ENCODE measurements at regions not wholly inside any gene's neighbourhood (a gene's known extent, or its start where the extent isn't known, plus 50 kb on each side); places are given as distances from the start of the nearest gene placed in this dataset.

DNA sequence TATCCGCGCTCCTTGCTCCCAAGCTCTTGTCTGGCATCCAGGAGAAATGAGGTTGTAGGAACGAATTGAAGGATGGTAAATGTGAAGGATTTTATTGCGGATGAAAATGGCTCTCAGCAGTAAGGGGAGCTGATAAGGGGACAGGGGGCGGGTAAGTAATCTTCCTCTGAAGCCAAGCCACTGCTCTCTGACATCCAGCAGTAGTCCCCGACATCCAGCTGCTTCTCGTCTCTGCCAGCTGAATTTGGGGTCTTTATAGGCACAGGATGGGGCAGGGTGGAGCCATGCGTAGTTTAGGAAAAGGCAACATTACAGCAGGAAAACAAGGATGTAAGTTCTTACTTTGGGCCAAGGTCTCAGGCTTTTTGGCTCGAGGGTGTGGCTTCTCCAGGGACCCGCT is 1370.1 kb upstream of the RAG2 start:
- Mint-ChIP-seq H3K9me3 (ENCODE audit: low read depth) (peaks cover 14% of the 10 kb centered on the region), H3K36me3 (ENCODE audit: low read depth) (no peaks in the 10 kb centered on the region), H3K27ac (ENCODE audit: unreplicated experiment) (no peak overlapping the region), H3K4me3 (ENCODE audit: unreplicated experiment) (no peak overlapping the region), H3K27me3 (ENCODE audit: low read depth) (no peaks in the 10 kb centered on the region), H3K4me1 (ENCODE audit: low read depth) (peaks cover 17% of the 10 kb centered on the region)
- TF ChIP-seq, protein P1, sequence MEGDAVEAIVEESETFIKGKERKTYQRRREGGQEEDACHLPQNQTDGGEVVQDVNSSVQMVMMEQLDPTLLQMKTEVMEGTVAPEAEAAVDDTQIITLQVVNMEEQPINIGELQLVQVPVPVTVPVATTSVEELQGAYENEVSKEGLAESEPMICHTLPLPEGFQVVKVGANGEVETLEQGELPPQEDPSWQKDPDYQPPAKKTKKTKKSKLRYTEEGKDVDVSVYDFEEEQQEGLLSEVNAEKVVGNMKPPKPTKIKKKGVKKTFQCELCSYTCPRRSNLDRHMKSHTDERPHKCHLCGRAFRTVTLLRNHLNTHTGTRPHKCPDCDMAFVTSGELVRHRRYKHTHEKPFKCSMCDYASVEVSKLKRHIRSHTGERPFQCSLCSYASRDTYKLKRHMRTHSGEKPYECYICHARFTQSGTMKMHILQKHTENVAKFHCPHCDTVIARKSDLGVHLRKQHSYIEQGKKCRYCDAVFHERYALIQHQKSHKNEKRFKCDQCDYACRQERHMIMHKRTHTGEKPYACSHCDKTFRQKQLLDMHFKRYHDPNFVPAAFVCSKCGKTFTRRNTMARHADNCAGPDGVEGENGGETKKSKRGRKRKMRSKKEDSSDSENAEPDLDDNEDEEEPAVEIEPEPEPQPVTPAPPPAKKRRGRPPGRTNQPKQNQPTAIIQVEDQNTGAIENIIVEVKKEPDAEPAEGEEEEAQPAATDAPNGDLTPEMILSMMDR (IDR thresholded peaks at IDR 0.05) = no peak
- DNase-seq (ENCODE audit: low spot score) = no peak

DNA sequence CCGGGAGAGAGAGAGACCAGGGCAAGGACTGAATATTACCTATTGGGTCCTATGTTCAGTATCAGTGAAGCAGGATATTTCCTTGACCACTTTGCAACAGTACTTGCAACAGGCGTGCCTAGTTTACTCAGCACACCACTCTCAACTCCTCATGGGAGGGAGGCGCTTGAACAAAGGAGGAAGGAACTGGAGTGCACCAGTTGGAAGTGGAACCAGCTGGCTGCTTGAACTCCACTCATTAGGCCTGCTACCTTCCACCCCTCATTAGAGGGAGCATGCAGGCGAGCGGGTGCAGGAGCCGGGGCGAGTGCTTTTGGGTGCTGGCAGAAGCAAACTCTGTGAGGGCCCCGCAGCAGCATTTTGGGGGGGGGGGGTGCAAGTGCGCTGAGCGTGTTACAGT is 1369.6 kb upstream of the RAG2 start:
- DNase-seq (ENCODE audit: low spot score) = no peak
- H3K27me3 Mint-ChIP-seq (ENCODE audit: low read depth) = no peaks in the 10 kb centered on the region
- H3K9me3 Mint-ChIP-seq (ENCODE audit: low read depth) = peaks cover 14% of the 10 kb centered on the region
- H3K27ac Mint-ChIP-seq (ENCODE audit: unreplicated experiment) = no peak overlapping the region
- H3K4me1 Mint-ChIP-seq (ENCODE audit: low read depth) = peaks cover 12% of the 10 kb centered on the region
- no peaks in the 10 kb centered on the region for H3K36me3 Mint-ChIP-seq (ENCODE audit: low read depth)
- TF ChIP-seq, protein P1 (IDR thresholded peaks at IDR 0.05) = no peak
- H3K4me3 Mint-ChIP-seq (ENCODE audit: unreplicated experiment) = no peak overlapping the region

DNA sequence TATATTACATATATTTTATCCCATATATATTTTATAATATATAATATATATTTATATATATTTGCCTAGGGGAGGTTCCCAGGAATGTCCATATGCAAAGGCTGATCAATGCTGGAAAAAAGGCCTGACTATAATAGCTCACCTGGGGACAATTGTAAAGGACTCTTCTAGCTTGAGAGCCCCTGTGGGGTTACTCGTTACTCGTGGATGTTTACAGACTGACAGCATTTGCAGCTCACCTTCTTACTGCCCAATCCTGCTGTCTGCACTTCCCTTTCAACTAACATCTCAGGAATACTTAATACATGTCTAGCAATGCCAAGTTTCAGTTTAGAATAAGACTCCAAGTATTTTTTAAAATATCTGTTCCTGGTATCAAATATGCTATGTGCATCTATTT is 1365.4 kb upstream of the RAG2 start:
- peaks cover 6% of the 10 kb centered on the region for H3K4me1 Mint-ChIP-seq (ENCODE audit: low read depth)
- TF ChIP-seq, protein P1 (IDR thresholded peaks at IDR 0.05) = no peak
- H3K9me3 Mint-ChIP-seq (ENCODE audit: low read depth) = peaks cover 22% of the 10 kb centered on the region
- no peaks in the 10 kb centered on the region for H3K27me3 Mint-ChIP-seq (ENCODE audit: low read depth)
- no peak overlapping the region for H3K4me3 Mint-ChIP-seq (ENCODE audit: unreplicated experiment)
- no peaks in the 10 kb centered on the region for H3K36me3 Mint-ChIP-seq (ENCODE audit: low read depth)
- no peak overlapping the region for H3K27ac Mint-ChIP-seq (ENCODE audit: unreplicated experiment)
- DNase-seq (ENCODE audit: low spot score) = no peak

DNA sequence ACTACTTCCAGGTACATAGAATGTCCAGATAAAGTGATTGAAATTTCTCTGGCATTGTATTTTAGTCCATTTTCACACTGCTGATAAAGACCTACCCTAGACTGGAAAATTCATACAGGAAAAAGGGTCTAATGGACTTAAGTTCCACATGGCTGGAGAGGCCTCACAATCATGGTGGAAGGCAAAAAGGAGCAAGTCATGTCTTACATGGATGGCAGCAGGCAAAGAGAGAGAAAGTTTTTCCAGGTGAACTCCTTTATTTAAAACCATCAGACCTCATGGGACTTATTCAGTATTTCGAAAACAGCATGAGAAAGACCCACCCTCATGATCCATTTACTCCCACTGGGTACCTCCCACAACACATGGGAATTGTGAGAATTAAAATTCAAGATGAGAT is 1359.7 kb upstream of the RAG2 start:
- TF ChIP-seq, protein P1 (IDR thresholded peaks at IDR 0.05) = no peak
- no peaks in the 10 kb centered on the region for H3K27me3 Mint-ChIP-seq (ENCODE audit: low read depth)
- H3K27ac Mint-ChIP-seq (ENCODE audit: unreplicated experiment) = no peak overlapping the region
- no peaks in the 10 kb centered on the region for H3K36me3 Mint-ChIP-seq (ENCODE audit: low read depth)
- H3K9me3 Mint-ChIP-seq (ENCODE audit: low read depth) = peaks cover 16% of the 10 kb centered on the region
- no peak overlapping the region for H3K4me3 Mint-ChIP-seq (ENCODE audit: unreplicated experiment)
- no peak for DNase-seq (ENCODE audit: low spot score)
- no peaks in the 10 kb centered on the region for H3K4me1 Mint-ChIP-seq (ENCODE audit: low read depth)

DNA sequence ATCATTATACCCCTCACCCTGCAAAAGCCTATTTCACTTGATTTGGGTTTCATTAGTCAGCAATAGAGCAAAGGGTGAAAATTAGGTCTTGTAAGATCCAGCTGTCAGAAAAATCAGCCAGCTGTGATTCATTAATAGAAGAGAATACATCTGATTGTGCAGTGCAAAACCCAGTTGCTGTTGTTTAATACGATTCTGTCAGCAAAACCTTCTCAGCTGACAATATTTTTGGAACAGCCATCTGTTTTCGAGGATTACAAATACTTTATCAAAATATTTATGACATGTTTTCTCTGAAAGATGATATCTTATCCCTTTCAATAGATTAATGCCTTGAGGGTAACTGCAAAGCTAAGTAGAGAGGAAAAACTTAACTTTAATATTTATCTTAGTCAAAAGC is 1354.0 kb upstream of the RAG2 start:
- H3K4me3 Mint-ChIP-seq (ENCODE audit: unreplicated experiment) = no peak overlapping the region
- TF ChIP-seq, protein P1 (IDR thresholded peaks at IDR 0.05) = no peak
- H3K4me1 Mint-ChIP-seq (ENCODE audit: low read depth) = peaks cover 5% of the 10 kb centered on the region
- no peaks in the 10 kb centered on the region for H3K27me3 Mint-ChIP-seq (ENCODE audit: low read depth)
- no peaks in the 10 kb centered on the region for H3K9me3 Mint-ChIP-seq (ENCODE audit: low read depth)
- DNase-seq (ENCODE audit: low spot score) = no peak
- H3K36me3 Mint-ChIP-seq (ENCODE audit: low read depth) = no peaks in the 10 kb centered on the region
- no peak overlapping the region for H3K27ac Mint-ChIP-seq (ENCODE audit: unreplicated experiment)

Data from chondrocyte (in vitro differentiated cells).